NCI-H524 (cell line): ENCODE measurements at regions not wholly inside any gene's neighbourhood (a gene's known extent, or its start where the extent isn't known, plus 50 kb on each side); places are given as distances from the start of the nearest gene placed in this dataset.

Experiments used
- DNase-seq, 2 experiments: peaks; one replicate each; lab custom pipeline; 2025; lab: John Stamatoyannopoulos, UW

DNA sequence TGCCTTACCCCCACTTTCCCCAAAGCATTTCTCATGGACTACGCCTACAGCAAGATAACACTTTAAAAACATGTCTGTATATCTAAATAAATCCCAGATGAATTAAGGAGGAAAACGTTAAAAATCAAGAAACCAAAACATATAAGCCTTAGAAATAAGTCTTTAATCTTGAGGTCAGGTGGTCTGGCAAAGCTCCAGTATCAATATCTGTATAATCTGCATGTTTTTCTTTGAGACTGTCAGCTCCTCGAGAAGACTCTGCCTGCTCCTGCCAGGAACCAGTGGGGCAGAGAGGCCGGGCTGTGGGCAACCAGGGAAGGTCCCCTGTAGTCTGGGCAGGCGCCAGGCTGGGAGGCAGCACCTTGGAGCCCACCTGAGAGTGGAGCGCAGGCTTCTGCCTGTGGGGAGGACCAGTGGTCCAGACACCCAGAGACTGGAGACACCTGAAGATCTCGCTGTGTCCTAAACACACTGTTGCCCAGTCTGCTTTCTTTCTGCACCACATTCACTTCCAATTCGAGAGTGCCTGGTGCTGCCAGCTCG, 291.0 kb upstream of the SOX11 start:
- DNase-seq, result no peak

DNA sequence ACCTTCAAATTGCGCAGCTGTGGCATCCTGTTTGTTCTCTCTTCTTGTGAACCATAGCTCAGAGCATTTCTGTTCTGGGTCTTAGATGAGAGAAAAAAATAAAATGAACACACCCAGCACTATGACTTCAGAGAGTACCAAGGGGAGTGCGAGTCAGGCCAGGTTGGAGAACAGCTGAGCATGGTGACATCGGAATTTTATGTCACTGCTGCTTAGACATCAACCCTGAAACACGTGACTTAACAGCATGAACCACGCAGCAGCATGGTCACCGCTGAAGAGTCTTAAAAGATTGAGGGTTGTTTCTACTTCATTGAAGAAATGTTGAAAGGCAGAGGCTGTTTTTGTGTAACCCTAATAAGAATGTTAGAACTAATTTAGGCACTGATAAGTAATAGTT, 288.8 kb upstream of the SOX11 start:
- DNase-seq, result no peak

DNA sequence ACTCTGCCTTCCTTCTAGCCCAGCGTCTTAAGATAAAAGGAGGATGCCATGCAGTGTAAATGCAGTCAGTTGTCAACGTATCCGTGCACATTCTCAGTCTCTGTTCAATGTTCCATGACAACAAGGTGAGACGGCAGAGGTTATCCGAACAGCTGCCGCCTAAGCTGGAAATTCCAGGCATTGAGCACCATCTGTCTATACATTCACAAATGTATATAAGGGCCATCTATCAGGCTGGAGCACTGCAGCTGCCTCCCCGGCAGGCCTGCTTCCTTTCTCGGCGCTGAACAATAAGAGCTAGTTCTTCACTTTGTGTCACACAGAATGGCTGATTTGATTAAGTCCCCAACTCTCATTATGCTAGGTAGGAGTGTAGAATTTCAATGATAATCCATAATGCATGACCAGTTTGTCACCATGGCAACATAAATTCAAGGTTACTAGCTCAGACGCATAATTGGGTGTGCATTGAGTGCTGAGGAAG, 282.2 kb upstream of the SOX11 start:
- peak; percentile 98 to 100 for DNase-seq

DNA sequence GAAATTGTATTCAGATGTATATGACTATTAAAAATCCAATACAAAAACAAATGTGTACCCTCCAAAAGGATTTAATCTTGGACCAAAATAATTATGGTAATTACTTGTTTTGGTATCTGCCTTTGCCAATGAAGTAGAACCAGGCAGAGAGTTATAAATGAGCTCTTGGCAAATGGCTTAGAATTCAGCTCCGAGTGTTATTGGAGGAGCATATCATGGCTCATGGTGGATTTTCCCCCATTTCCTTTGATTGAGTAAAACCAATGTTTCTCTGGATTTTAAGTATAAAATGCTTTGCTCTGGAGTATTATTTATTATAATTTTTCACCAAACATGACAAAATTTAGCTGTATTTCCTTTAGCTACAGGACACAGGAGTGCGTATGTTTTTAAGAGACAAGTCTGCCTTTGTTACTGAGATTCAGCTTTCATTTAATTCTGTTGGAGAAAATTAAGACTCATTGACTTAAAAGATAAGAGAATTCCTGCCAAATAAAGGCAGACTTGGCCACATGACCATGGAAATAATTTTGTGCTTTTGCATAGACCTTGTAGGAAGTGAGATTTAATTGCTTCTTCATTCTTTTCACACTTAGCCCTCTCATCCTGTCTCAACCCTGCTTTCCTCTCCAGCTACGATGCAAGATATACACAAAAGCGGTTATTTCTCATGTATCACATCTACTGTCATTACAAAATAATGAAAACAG, 281.0 kb upstream of the SOX11 start:
- DNase-seq, result no peak

DNA sequence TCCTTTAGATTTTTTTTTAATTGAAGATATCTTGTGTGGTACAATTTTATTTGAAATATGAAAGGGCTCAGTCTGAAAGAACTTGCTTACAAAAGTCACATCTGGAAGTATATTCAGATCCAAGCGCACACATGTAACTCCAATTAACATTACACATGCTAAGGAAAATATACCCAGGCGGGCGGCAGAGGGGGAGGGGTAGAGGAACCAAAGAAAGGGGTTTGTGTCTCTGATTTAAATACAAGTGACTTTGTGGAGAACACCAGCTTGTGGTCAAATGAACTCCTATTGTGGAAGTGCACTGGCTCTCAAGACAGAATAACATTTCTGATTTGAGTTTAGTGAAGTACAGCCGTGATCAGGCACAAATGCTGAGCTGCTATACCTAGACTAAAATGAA, 280.2 kb upstream of the SOX11 start:
- no peak for DNase-seq

DNA sequence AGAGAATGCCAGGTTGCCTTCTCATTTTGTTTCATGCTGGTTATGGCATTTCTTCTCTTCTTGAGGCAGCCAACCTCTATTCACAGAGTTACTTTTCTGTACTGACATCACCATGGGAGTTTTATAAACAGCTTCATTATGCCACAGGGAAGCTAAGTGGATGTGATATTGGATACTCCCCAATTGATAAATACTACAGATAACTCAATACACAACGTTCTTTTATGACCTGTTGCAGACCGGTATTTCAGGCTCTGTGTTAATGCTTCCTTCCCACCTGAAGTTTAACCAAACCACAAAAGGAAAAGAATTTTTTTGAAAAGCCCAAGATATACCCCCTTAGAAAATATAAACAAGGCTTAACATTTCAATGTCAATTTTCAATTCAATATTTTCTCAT, 258.3 kb upstream of the SOX11 start:
- DNase-seq, result no peak

DNA sequence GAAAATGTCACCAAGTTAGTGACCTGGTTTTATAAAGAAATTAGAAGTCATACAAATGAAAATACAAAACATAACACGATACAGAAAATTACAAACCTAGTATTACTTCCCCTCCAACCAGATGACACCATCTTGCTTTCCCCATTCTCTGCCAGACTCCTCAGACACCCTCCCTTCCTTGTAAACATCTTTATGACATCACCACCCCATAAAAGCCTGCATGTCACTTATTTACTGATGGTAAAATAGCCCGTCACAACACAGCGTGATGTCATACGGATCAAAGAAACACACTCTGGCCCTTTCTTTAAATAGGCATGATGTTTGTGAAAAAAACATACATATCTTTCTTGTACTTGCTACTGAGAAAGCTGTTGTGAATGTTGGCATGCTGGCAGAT, 254.8 kb upstream of the SOX11 start:
- DNase-seq, result no peak

DNA sequence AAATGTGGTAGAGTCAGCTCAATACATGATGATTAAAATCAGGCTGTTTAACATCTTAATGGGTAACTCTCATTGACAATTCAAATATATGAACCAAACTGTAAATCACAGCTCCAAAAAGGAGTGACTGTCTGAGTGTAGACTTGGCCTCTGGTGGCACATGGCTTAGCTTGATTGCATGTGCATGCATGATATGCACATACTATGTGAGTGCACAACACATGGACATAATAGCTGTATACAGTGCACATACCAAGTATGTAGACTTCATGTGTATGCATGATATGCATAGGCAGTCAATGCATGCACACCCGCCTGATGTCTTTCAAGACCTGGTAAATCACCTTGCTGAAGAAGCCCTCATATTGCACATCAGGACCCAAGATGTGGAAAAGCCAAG, 252.0 kb upstream of the SOX11 start:
- no peak for DNase-seq

DNA sequence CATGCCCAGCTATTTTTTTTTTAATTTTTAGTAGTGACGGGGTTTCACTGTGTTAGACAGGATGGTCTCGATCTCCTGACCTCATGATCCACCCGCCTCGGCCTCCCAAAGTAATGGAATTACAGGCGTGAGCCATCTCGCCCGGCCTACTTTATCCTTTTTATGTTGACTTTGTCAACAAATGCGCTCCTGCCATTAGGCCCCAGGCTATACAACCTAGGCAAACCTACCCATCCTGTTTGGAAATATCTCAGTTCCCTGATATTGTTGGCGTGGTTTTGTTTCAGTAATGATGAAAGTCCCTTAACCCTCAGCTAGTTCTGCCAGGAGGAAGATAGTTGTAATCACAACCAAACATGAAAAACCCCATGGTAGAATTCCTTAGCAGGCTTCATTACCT, 249.4 kb upstream of the SOX11 start:
- DNase-seq, result no peak

DNA sequence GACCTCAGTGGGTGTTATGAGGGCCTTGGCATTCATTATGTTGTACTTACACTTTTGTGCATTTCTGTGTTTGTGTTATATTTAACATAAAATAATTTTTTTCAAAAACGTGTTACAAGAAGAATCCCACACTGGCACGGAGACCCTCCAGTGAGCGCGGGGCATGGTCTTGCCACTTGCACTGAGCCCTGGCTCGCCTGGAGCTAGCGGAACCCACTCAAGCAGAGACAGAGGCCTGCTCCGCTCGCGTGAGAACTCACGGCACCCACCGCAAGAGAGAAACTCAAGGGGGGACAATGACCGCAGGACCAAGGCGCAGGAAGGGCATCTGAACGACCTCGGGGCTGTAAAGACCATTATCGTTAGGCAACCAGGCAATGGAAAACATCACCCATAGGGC, 248.0 kb upstream of the SOX11 start:
- DNase-seq, result no peak

DNA sequence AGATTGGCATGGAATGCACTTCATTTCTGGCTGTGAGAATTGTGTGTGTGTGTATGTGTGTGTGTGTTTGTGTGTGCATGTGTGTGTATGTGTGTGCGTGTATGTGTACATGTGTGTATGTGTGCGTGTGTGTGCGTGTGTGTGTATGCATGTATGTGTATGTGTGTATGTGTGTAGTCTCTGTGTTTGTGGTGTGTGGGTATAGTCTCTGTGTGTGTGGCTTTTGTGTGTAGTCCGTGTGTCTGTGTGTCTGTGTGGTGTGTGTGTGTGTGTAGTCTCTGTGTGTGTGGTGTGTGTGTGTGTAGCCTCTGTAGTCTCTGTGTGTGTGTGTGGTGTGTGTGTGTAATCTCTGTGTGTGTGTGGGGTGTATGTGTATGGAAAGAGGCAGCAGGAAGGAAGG, 247.3 kb upstream of the SOX11 start:
- no peak for DNase-seq

DNA sequence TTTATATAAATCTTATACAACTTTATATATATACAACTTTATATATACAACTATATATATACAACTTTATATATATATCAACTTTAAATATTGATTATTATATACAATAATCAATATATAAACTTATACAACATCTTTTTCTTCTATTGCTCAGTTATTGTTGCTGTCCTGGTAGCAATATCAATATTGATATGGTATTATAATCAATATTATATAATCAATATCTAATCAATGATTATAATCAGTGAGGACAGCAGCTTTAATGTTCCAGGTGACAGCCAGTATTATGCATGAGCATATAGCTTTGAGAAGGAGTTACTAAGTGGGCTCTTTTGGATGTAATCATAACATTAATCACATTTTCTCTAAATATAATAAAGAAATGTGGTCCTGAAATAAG, 242.3 kb upstream of the SOX11 start:
- no peak for DNase-seq

DNA sequence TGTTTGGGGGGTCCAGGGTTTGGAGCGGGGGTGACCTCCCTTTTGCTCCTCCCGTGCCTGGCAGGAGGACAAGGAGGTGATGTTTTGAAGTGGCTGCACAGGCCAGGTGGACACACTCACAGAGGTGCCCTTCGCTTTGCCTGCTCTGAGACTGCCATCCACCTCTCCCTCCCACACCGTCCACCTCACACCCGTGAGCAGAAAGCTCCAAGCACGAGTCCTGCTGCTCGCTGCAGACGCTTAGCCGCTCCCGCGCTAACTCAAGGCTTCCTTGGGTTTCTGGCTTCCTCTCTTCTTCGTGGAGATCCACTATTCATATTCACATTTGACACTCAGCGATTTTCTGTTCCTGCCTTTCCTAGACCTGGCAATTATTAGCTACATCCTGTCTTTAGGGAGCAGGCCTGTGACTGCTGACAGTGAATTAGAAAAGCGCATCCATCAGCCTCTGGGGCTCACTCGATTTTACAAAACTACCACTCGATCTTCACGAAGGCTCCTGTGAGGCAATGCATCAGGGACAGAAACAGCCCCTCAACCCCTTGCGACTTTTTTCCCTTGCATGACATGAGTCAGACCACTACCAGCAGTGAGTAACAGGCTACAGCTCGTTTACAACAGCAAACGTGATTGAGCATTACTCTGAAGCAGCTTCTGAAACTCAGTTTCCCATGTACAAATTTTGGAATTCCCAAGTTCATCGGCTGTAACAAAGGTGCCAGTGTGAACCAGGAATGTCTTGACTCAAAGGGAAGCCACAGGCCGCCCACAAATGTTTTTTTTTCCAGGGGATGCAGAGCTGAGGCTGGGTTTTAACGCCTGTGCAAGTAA, 238.7 kb upstream of the SOX11 start:
- DNase-seq, result no peak

DNA sequence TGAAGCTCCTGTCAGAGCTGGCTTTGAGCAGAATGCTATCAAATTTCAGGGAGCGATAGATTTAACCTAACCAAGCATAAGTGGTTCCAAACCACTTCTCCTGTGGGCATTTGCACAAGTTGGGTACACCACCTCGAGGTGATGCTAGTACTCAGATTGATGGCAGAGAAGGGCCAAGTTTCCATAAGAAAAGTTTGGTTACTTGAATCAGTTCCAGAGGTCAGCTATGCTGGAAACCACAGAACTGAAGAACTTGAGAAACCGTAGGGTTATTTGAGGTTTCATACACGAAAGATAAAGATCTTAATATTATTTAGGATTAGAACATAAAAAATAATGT, 238.2 kb upstream of the SOX11 start:
- peak in 1 of 2 experiments; percentile 68 for DNase-seq

DNA sequence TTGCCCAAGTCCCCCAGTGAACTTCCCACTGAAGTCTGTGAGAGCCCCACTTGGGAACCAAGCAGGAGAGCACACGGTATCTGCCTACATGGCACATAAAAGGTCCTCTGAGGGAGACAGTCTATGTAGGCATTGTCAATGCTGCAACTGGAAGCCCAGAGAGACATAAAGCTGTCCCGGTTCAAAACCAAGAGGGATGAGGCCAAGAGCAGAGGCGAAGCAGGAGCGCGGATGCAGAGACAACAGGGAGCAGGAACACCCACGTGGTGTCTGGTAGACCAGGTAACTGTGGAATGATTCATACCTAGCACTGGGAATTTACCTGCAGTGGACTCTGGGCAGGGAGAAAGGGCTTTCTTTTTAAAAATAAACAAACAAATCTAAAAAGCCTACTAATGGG, 233.1 kb upstream of the SOX11 start:
- no peak for DNase-seq

DNA sequence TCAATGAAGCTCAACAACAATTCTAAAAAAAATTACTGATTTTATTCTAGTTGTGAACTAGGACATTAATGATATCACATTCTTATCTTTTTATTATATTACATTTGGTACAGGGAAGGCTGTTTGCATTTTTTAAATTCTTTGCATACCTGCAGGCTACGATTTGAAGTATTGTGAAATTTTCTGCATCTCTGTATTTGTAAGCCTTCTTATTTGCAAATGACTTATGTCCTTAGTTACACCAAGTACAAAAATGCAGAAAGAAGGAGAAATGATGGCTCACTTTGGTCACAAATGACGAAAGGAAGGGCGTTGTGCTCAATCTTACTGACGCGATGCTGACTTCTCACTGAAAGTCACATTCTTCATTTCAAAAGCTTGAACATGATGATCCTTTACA, 227.5 kb upstream of the SOX11 start:
- no peak for DNase-seq

DNA sequence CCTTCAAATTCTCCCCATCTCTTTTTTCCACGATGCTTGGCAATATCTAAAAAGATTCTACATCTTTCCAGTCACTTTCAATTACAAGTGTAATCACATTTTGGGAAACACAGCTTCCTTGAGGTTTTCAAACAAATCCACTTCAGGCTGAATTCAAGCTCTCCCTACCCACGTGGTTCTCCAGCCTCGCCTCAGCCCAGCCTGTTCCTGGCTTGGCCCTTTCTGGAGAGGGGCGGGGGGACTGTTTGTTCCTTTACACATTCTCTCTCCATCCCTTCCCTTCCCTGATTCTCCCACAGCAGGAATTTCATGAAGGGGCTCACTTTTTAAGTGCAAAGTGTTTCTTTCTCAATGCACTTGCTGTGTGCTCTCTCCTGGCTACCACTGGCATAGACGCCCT, 226.3 kb upstream of the SOX11 start:
- DNase-seq, result no peak

DNA sequence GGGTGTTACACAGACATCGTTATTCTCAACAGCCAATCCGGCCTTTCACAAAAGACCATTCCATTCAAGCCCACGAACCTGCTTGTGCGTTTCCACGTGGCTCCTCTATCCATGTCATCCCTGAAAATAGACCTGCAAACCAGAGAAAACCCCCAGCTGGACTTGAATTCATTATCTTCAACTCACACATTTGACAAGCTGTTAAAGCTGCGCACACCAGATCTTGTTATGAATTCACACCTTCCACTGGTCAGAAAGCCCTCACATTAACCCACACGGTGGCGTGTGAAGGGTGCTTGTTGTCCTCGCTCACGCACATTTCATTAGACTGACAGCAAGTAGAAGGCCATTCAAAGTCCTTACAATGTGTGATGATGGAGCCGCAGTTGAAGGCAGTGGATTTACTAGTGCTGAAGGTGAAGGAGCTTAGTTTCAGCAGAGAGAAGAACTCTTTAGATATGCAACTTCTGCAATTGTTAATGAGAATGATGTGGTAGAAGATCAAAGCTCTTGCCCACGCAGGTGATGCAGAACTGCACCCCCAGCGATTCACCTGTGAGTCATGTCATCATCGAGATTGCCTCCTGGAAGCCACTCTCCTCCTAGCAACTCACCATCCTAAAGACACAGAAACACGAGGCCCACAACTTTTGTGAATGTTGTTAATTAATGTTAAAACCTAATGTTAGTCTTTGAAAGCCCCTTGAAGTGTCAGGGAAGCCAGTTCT, 224.8 kb upstream of the SOX11 start:
- no peak for DNase-seq

DNA sequence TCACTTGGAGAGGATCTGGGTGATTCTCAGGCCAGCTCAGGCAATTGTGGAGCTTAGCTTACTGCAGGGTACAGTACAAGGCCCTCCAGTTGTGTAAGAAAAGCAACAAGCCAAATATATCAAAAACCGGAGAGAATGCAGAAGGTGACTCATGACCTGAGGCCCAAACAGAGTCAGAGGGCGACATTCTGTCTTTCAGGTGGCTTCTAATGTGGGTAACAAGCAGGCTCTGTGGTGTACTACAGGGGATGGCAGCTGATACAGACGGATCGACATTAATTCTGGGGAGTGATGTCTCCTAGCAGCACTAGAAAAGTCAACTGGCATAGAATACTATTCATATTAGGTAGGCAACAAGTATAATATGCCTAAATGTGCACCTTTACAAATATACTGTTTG, 219.5 kb upstream of the SOX11 start:
- peak in 1 of 2 experiments; percentile 24 for DNase-seq

DNA sequence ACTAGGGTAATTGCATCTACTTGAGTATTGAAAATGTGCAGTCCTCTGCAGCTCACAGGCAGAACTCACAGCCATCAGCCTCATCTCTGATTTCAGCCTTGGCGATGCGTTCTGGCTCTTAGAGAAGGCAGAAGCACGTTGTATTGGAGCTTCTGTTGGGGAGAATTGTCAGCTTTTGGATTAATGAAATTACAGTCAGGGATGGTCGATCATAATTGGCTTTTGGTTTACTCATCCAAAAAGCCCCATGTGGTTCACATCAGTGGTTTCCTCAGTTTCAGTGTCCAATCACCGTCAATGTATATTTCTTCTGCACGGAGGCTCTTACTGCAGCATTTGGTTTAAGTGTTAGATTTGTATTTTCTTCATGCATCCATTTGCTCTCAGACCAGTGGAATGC, 218.5 kb upstream of the SOX11 start:
- DNase-seq, result no peak

DNA sequence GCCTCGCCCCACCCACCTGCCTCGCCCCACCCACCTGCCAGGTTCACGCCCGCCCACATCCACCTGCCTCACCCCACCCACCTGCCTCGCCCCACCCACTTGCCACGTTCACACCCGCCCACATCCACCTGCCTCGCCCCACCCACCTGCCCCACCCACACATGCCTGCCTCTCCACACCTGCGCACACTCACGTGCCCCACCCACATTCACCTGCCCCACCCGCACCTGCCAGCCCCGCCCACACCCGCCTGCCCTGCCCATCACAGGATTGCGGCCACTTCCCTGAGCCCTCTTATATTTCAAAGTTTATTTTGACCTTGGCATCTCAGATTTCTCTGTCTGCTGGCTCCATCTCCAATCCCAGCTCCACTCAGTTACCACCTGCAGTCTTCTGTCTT, 217.5 kb upstream of the SOX11 start:
- no peak for DNase-seq

DNA sequence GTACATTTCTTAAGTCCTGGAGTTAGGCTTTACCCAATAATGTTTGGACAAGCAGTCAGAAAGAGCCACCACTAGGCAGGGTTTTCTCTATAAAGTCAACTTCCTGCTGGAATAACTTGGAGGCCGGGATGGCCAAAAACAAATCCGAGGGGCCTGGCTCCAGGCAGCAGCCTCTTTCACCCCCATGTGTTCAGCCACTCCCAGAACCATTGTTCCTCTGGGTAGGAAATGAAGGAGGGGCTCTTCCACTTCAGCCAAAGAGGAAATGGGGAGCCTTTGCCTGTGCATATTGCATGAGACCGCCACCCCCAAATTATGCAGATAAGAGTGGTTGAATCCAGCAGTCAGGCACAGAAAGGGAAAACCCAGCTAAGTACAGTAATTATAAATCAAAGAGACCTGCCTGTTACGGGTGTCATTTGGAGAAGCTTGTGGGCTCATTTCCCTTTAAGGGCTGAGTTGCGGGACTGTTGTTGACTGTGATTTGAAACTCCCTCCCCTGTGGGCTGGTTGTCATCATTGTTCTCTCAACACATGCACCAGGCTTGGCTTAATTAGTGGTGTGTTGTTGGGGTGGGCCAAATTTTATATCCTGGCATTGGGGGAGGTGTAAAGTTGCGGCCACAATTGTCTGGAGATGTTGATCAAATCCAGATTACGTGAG, 212.8 kb upstream of the SOX11 start:
- no peak for DNase-seq
